PC-9 (cell line): ENCODE measurements at regions not wholly inside any gene's neighbourhood (a gene's known extent, or its start where the extent isn't known, plus 50 kb on each side); places are given as distances from the start of the nearest gene placed in this dataset.

Source experiments
- EZH2 ChIP-seq: fragments of 200-600 bp; sonication (generic); IDR thresholded peaks from 2 replicates; pipeline ENCODE4 v1.8.0; 2017; ENCODE audit warnings: antibody characterized with exemption, low read depth
- TF ChIP-seq, protein P1 (sequence below): fragments of 200-600 bp; sonication (generic); conservative IDR thresholded peaks from 2 replicates; pipeline ENCODE4 v1.6.1; 2017; ENCODE audit warnings: mixed run types, antibody characterized with exemption, mild to moderate bottlenecking, moderate library complexity

DNA sequence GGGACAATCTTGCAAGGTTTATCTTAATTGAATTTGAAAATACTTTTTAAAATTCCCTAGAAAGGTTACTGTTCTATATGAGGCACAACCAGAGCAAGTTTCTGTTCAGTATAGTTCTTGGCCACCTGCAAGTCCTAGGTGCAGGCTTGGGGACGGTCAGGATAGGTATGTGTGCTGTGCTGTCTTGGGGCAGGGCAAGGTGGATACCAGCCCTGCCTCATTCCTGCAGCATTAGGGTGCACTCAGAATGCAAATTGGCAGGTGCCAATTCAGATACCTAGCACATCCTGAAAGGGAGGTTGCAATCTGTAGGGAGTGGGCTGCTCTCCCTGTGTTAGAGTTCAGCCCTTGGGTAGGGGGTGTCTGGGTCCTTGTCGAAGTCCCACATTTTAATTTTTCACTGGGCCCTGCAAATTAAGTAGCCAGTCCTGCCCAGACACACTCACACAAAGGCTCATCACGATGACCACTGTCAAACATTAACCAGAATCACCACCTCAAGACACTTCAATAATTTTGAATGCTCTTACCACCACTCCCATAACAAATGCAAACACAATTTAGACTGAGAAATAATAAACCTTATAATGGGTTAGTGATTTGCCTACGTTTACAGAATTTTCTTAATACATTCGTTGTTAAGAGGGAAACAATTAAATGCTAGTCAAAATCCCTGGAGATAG lies 838.0 kb upstream of the NR2F2 start:
- TF ChIP-seq, protein P1, sequence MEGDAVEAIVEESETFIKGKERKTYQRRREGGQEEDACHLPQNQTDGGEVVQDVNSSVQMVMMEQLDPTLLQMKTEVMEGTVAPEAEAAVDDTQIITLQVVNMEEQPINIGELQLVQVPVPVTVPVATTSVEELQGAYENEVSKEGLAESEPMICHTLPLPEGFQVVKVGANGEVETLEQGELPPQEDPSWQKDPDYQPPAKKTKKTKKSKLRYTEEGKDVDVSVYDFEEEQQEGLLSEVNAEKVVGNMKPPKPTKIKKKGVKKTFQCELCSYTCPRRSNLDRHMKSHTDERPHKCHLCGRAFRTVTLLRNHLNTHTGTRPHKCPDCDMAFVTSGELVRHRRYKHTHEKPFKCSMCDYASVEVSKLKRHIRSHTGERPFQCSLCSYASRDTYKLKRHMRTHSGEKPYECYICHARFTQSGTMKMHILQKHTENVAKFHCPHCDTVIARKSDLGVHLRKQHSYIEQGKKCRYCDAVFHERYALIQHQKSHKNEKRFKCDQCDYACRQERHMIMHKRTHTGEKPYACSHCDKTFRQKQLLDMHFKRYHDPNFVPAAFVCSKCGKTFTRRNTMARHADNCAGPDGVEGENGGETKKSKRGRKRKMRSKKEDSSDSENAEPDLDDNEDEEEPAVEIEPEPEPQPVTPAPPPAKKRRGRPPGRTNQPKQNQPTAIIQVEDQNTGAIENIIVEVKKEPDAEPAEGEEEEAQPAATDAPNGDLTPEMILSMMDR = no peak
- no peak for TF ChIP-seq EZH2
